ENCODE measurements at regions not wholly inside any gene's neighbourhood (a gene's known extent, or its start where the extent isn't known, plus 50 kb on each side); places are given as distances from the start of the nearest gene placed in this dataset.

- no peak for DNase-seq (ENCODE audit: extremely low read depth, low read depth)
- no peak overlapping the region for H3K4me3 ChIP-seq (replicated peaks; ENCODE audit: low read depth, low read length)
- no peak for TF ChIP-seq CTCF (IDR thresholded peaks at IDR 0.05; ENCODE audit: low read depth, low read length, missing control alignments)
Measured at GRCh38 chr11:28701760-28702449, 593.7 kb downstream of the METTL15 start.

GRCh38 chr11:28699701-28700100 is 591.5 kb downstream of the METTL15 start:
- TF ChIP-seq CTCF (IDR thresholded peaks at IDR 0.05; ENCODE audit: low read depth, low read length, missing control alignments) = no peak
- no peak overlapping the region for H3K4me3 ChIP-seq (replicated peaks; ENCODE audit: low read depth, low read length)
- DNase-seq (ENCODE audit: extremely low read depth, low read depth) = no peak

GRCh38 chr11:28697920-28698827 is 590.0 kb downstream of the METTL15 start:
- no peak for DNase-seq (ENCODE audit: extremely low read depth, low read depth)
- no peak overlapping the region for H3K4me3 ChIP-seq (replicated peaks; ENCODE audit: low read depth, low read length)
- TF ChIP-seq CTCF (IDR thresholded peaks at IDR 0.05; ENCODE audit: low read depth, low read length, missing control alignments) = peak; percentile 83

GRCh38 chr11:28696591-28696990 is 588.4 kb downstream of the METTL15 start:
- DNase-seq (ENCODE audit: extremely low read depth, low read depth) = no peak
- no peak overlapping the region for H3K4me3 ChIP-seq (replicated peaks; ENCODE audit: low read depth, low read length)
- no peak for TF ChIP-seq CTCF (IDR thresholded peaks at IDR 0.05; ENCODE audit: low read depth, low read length, missing control alignments)

- no peak overlapping the region for H3K4me3 ChIP-seq (replicated peaks; ENCODE audit: low read depth, low read length)
- TF ChIP-seq CTCF (IDR thresholded peaks at IDR 0.05; ENCODE audit: low read depth, low read length, missing control alignments) = no peak
- DNase-seq (ENCODE audit: extremely low read depth, low read depth) = no peak
Measured at GRCh38 chr11:28690746-28691145, 582.6 kb downstream of the METTL15 start.

- TF ChIP-seq CTCF (IDR thresholded peaks at IDR 0.05; ENCODE audit: low read depth, low read length, missing control alignments) = no peak
- H3K4me3 ChIP-seq (replicated peaks; ENCODE audit: low read depth, low read length) = no peak overlapping the region
- DNase-seq (ENCODE audit: extremely low read depth, low read depth) = no peak
Measured at GRCh38 chr11:28684011-28684586, 575.9 kb downstream of the METTL15 start.
